ENCODE measurements at regions not wholly inside any gene's neighbourhood (a gene's known extent, or its start where the extent isn't known, plus 50 kb on each side); places are given as distances from the start of the nearest gene placed in this dataset.

DNA sequence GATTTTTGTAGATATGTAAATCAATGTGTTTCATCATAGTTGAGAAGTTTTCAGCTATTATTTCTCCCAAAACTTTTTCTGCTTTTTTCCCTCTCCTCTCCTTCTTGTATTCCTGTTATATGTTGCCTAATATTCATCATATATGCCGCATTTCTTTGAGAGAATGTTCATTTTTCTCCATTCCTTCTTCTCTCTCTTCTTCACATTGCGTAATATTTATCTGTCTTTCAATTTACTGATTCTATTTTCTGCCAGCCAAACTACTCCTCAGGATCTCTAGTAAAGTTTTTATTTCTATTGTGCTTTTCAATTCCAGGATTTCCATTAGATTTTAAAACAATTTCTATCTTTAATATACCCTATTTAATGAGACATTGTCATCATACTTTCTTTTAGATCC lies 896.8 kb downstream of the EPHA7 start:
- TF ChIP-seq CTCF (IDR thresholded peaks at IDR 0.05) (no peak), POLR2A (IDR thresholded peaks at IDR 0.05) (no peak), POLR2AphosphoS5 (IDR thresholded peaks at IDR 0.05) (no peak)

All from breast epithelium (tissue), 3 donors.